Mesenchymal stem cell (in vitro differentiated cells and primary cell): ENCODE measurements at regions not wholly inside any gene's neighbourhood (a gene's known extent, or its start where the extent isn't known, plus 50 kb on each side); places are given as distances from the start of the nearest gene placed in this dataset.

Source experiments
- DNase-seq: peaks from one replicate; pipeline ENCODE4 v3.0.0-alpha.2; 2013
- H2AFZ ChIP-seq: one replicate; pipeline ENCODE4 v1.6.1; 2013; ENCODE audit warnings: low read depth, mild to moderate bottlenecking, control low read depth, inconsistent platforms, low read length, moderate library complexity
- H2AK5ac ChIP-seq: 2 replicates; pipeline ENCODE4 v1.6.1; 2013; ENCODE audit warnings: low read length, moderate library complexity, mild to moderate bottlenecking, inconsistent platforms; ENCODE audit not compliant: severe bottlenecking
- H2BK120ac ChIP-seq: one replicate; pipeline ENCODE4 v1.6.1; 2013; ENCODE audit warnings: low read depth, mild to moderate bottlenecking, inconsistent platforms, low read length, moderate library complexity
- H2BK12ac ChIP-seq, 2 experiments: one replicate each; pipeline ENCODE4 v1.6.1; 2013; ENCODE audit warnings: inconsistent platforms in 2 of 2, low read length in 2 of 2, mild to moderate bottlenecking in 2 of 2, moderate library complexity in 2 of 2, control low read depth in 1 of 2
- H2BK15ac ChIP-seq: one replicate; pipeline ENCODE4 v1.6.1; 2013; ENCODE audit warnings: mild to moderate bottlenecking, low read depth, inconsistent platforms; ENCODE audit not compliant: poor library complexity, severe bottlenecking
- H2BK5ac ChIP-seq: 2 replicates; pipeline ENCODE4 v1.6.1; 2013; ENCODE audit warnings: low read depth, mild to moderate bottlenecking, low read length, control low read depth, inconsistent platforms; ENCODE audit not compliant: poor library complexity, severe bottlenecking
- H3K14ac ChIP-seq, 2 experiments: one replicate each; pipeline ENCODE4 v1.6.1; 2013; ENCODE audit warnings: inconsistent platforms in 2 of 2, low read length in 2 of 2, control low read depth in 1 of 2, mild to moderate bottlenecking in 1 of 2, moderate library complexity in 1 of 2
- H3K18ac ChIP-seq, 2 experiments: one replicate each; pipeline ENCODE4 v1.6.1; 2013; ENCODE audit warnings: inconsistent platforms in 2 of 2, low read length in 2 of 2, control low read depth in 1 of 2, low read depth in 1 of 2, mild to moderate bottlenecking in 1 of 2
- H3K23ac ChIP-seq, 2 experiments: one replicate each; pipeline ENCODE4 v1.6.1; 2013; ENCODE audit warnings: inconsistent platforms in 2 of 2, low read length in 2 of 2, mild to moderate bottlenecking in 2 of 2, moderate library complexity in 2 of 2, control low read depth in 1 of 2
- H3K27ac ChIP-seq: 2 replicates; pipeline ENCODE4 v1.5.1; 2013; ENCODE audit warnings: mild to moderate bottlenecking, moderate library complexity, low read length, control low read depth, inconsistent platforms; ENCODE audit not compliant: poor library complexity, severe bottlenecking
- H3K27me3 ChIP-seq, 2 experiments: 2 replicates each; pipeline versions ENCODE4 v1.6.1 to v1.7.0; 2013; ENCODE audit warnings: low read length in 2 of 2, mild to moderate bottlenecking in 2 of 2, moderate library complexity in 2 of 2, control low read depth in 1 of 2, inconsistent platforms in 1 of 2; ENCODE audit not compliant: control insufficient read depth in 1 of 2, insufficient read depth in 1 of 2
- H3K36me3 ChIP-seq, 2 experiments: 2 replicates each; pipeline versions ENCODE4 v1.6.1 to v1.7.0; 2013; ENCODE audit warnings: low read length in 2 of 2, control low read depth in 1 of 2, inconsistent platforms in 1 of 2, low read depth in 1 of 2, mild to moderate bottlenecking in 1 of 2; ENCODE audit not compliant: insufficient read depth in 2 of 2, control insufficient read depth in 1 of 2
- H3K4ac ChIP-seq, 2 experiments: one replicate each; pipeline ENCODE4 v1.6.1; 2013; ENCODE audit warnings: inconsistent platforms in 2 of 2, low read length in 2 of 2, mild to moderate bottlenecking in 2 of 2, moderate library complexity in 2 of 2, control low read depth in 1 of 2, low read depth in 1 of 2
- H3K4me1 ChIP-seq: 2 replicates; pipeline ENCODE4 v1.6.1; 2013; ENCODE audit warnings: low read depth, low read length, control low read depth; ENCODE audit not compliant: control insufficient read depth, insufficient read depth
- H3K4me2 ChIP-seq: 2 replicates; pipeline ENCODE4 v1.6.1; 2013; ENCODE audit warnings: low read length, mild to moderate bottlenecking, inconsistent platforms; ENCODE audit not compliant: poor library complexity, severe bottlenecking
- H3K4me3 ChIP-seq, 2 experiments: 2 replicates each; pipeline versions ENCODE4 v1.5.1 to v1.7.0; 2013; ENCODE audit warnings: low read length in 2 of 2, mild to moderate bottlenecking in 2 of 2, control low read depth in 1 of 2, low read depth in 1 of 2; ENCODE audit not compliant: insufficient read depth in 1 of 2
- H3K79me1 ChIP-seq: replicated peaks from 2 replicates; pipeline ENCODE4 v1.6.1; 2013; ENCODE audit warnings: mild to moderate bottlenecking, control low read depth, low read length, inconsistent platforms; ENCODE audit not compliant: poor library complexity, severe bottlenecking
- H3K9ac ChIP-seq: 2 replicates; pipeline ENCODE4 v1.7.0; 2013; ENCODE audit warnings: mild to moderate bottlenecking, low read length, moderate library complexity
- H3K9me3 ChIP-seq: 2 replicates; pipeline ENCODE4 v1.7.0; 2013; ENCODE audit warnings: mild to moderate bottlenecking, low read length; ENCODE audit not compliant: control insufficient read depth
- H4K8ac ChIP-seq: one replicate; pipeline ENCODE4 v1.6.1; 2013; ENCODE audit warnings: inconsistent platforms, mild to moderate bottlenecking, low read length, moderate library complexity
- H4K91ac ChIP-seq: one replicate; pipeline ENCODE4 v1.6.1; 2013; ENCODE audit warnings: mild to moderate bottlenecking, low read length, inconsistent platforms
- WGBS: methylation state at CpG from one replicate; pipeline ENCODE4 v1.1.7; 2013; ENCODE audit warnings: mixed read lengths; 5-methylcytosine and 5-hydroxymethylcytosine counted together

DNA sequence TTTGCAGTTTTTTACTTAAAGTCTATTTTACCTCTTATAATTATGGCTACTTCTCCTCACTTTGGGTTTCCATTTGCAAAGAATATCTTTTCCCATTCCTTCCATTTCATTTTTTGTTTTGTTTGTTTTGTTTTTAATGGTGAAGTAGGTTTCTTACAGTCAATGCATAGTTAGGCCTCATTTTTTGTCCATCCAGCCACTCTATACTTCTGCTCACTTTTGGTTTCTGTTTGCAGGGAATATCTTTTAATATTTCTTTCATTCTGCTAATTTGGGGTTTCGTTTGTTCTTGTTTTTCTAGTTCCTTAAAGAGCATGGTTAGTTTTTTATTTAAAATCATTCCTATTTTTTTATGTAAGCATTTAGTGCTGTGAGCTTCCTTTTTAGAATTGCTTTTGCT lies 339.4 kb downstream of the GRB14 start:
- H3K4me1 ChIP-seq, result no peaks in the 10 kb centered on the region
- no peak overlapping the region for H2BK15ac ChIP-seq
- H3K9me3 ChIP-seq, result no peaks in the 10 kb centered on the region
- no peak overlapping the region for H3K18ac ChIP-seq
- H3K4me3 ChIP-seq, result no peak overlapping the region
- no peak overlapping the region for H3K4ac ChIP-seq
- no CpG with 5 or more reads among the region's 1 CpG for WGBS
- no peaks in the 10 kb centered on the region for H3K36me3 ChIP-seq
- no peak overlapping the region for H3K4me2 ChIP-seq
- H3K79me1 ChIP-seq, result no peaks in the 10 kb centered on the region
- no peak overlapping the region for H2BK12ac ChIP-seq
- no peak overlapping the region for H3K14ac ChIP-seq
- H4K91ac ChIP-seq, result no peak overlapping the region
- no peak overlapping the region for H2AK5ac ChIP-seq
- H3K27me3 ChIP-seq, result no peaks in the 10 kb centered on the region
- H2AFZ ChIP-seq, result no peak overlapping the region
- H4K8ac ChIP-seq, result no peak overlapping the region
- no peak overlapping the region for H3K27ac ChIP-seq
- no peak for DNase-seq
- no peak overlapping the region for H3K23ac ChIP-seq
- no peak overlapping the region for H2BK5ac ChIP-seq
- no peak overlapping the region for H3K9ac ChIP-seq
- H2BK120ac ChIP-seq, result no peak overlapping the region

DNA sequence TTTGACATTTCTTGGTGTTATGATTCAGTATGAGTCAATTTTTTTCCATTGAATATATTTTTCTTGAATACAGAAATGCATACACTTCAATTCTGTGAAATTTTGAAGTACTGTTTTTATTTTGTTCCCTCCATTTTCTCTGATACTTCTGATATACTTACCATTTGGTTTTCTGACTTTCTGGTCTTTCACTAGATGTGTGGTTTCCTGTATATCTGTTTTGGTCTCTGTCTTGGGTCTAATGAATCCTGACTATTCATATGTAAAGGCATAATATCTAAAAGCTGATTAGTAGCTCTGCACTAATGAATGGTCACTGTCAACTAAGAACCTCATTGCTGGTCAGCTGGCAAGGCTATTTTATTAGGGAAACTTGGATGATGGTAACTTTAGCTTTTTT lies 345.6 kb downstream of the GRB14 start:
- H2AK5ac ChIP-seq, result no peak overlapping the region
- no peak overlapping the region for H2BK5ac ChIP-seq
- no peak overlapping the region for H3K23ac ChIP-seq
- H3K18ac ChIP-seq, result no peak overlapping the region
- H3K27ac ChIP-seq, result no peak overlapping the region
- H3K36me3 ChIP-seq, result no peaks in the 10 kb centered on the region
- H2BK120ac ChIP-seq, result no peak overlapping the region
- H3K27me3 ChIP-seq, result no peaks in the 10 kb centered on the region
- no peaks in the 10 kb centered on the region for H3K79me1 ChIP-seq
- no peak overlapping the region for H2BK15ac ChIP-seq
- H3K14ac ChIP-seq, result no peak overlapping the region
- no peak overlapping the region for H3K4ac ChIP-seq
- no peak overlapping the region for H4K91ac ChIP-seq
- H2BK12ac ChIP-seq, result no peak overlapping the region
- H3K4me3 ChIP-seq, result no peak overlapping the region
- DNase-seq, result no peak
- H4K8ac ChIP-seq, result no peak overlapping the region
- H3K9me3 ChIP-seq, result no peaks in the 10 kb centered on the region
- H3K4me1 ChIP-seq, result no peaks in the 10 kb centered on the region
- no peak overlapping the region for H2AFZ ChIP-seq
- no peak overlapping the region for H3K4me2 ChIP-seq
- no peak overlapping the region for H3K9ac ChIP-seq

DNA sequence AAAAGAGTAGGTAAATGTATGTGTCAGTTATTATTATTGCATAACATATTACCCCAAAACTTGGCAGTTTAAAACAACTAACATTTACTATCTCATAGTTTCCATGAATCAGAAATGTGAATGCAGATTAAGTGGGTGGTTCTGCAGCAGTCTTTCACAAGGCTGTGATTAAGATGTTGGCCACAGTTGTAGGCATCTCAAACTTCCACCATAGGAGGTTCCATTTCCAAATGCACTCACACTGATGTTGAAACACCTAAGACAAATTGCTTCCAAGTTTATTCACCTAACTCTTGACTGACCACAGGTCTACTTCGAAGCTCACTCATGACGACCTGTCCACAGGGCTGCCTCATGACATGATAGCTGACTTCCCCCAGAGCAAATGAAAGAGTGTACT lies 360.8 kb downstream of the GRB14 start:
- Histone ChIP-seq H2AFZ (no peak overlapping the region), H3K4me2 (no peak overlapping the region), H3K4ac (no peak overlapping the region), H3K36me3 (no peaks in the 10 kb centered on the region), H3K9ac (no peak overlapping the region), H3K27me3 (no peaks in the 10 kb centered on the region), H4K91ac (no peak overlapping the region), H3K4me3 (no peak overlapping the region), H2BK15ac (no peak overlapping the region), H3K14ac (no peak overlapping the region), H4K8ac (no peak overlapping the region), H3K18ac (no peak overlapping the region), H3K23ac (no peak overlapping the region), H2BK5ac (no peak overlapping the region), H2BK120ac (no peak overlapping the region), H3K79me1 (no peaks in the 10 kb centered on the region), H3K4me1 (no peaks in the 10 kb centered on the region), H3K9me3 (no peaks in the 10 kb centered on the region), H2AK5ac (no peak overlapping the region), H3K27ac (no peak overlapping the region), H2BK12ac (no peak overlapping the region)
- WGBS, result 62% methylated on average over 2 of the region's 2 CpGs
- no peak for DNase-seq

DNA sequence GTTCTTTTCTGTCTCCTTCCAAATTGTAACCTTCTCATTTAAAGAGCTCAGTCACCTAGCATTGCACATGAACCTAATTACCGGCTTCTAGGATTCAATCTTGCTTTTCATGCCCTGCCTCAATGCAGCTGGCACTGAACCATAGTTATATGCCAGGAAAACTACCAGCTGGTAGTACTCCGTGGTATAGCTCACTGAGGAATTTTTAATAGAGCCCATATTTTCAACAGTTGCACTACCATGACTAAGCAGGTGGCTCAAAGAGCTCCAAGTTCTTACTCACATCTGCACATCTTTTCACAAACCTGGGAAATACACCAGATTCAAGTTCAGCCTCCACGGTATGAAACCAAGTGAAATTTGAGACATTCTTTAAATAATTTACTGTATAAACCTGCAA lies 363.5 kb downstream of the GRB14 start:
- H3K4ac ChIP-seq, result no peak overlapping the region
- H2AFZ ChIP-seq, result no peak overlapping the region
- H3K14ac ChIP-seq, result no peak overlapping the region
- no peak overlapping the region for H2BK12ac ChIP-seq
- no peak overlapping the region for H3K18ac ChIP-seq
- H3K79me1 ChIP-seq, result no peaks in the 10 kb centered on the region
- H3K4me2 ChIP-seq, result no peak overlapping the region
- no peaks in the 10 kb centered on the region for H3K27me3 ChIP-seq
- H3K9me3 ChIP-seq, result no peaks in the 10 kb centered on the region
- 89% methylated on average over 2 of the region's 3 CpGs for WGBS
- no peaks in the 10 kb centered on the region for H3K4me1 ChIP-seq
- no peak overlapping the region for H3K27ac ChIP-seq
- no peak overlapping the region for H4K91ac ChIP-seq
- no peak overlapping the region for H2BK120ac ChIP-seq
- no peak overlapping the region for H2AK5ac ChIP-seq
- no peak overlapping the region for H4K8ac ChIP-seq
- no peak overlapping the region for H2BK5ac ChIP-seq
- H3K9ac ChIP-seq, result no peak overlapping the region
- no peak overlapping the region for H3K4me3 ChIP-seq
- no peak for DNase-seq
- no peak overlapping the region for H3K23ac ChIP-seq
- H2BK15ac ChIP-seq, result no peak overlapping the region
- no peaks in the 10 kb centered on the region for H3K36me3 ChIP-seq
